GM19467 (cell line): ENCODE measurements at regions not wholly inside any gene's neighbourhood (a gene's known extent, or its start where the extent isn't known, plus 50 kb on each side); places are given as distances from the start of the nearest gene placed in this dataset.

ENCODE experiments used
- ATAC-seq: cut with Tn5 transposase; IDR thresholded peaks from one replicate; pipeline ENCODE4 v1.9.1; 2021; ENCODE audit warnings: mild to moderate bottlenecking, moderate library complexity; ENCODE audit not compliant: unreplicated experiment

DNA sequence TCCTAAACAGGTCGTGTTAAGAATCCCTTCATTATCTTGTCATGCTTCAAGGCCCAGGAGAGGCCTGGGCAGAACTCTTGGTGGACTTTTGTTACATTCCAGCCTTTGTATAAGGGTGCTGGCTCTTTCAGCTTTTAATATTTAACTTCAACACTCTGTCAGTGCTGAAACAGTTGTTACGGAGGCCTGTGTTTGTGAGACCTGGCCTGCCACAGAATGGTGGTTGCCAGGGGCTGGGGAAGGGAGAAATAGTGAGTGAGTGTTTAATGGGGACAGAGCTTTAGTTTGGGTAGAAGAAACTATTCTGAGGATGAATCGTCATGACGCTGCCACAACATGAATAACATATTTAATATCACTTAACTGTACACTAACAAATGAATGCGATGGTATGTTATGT lies 1027.6 kb upstream of the PRKX start:
- ATAC-seq = no peak

DNA sequence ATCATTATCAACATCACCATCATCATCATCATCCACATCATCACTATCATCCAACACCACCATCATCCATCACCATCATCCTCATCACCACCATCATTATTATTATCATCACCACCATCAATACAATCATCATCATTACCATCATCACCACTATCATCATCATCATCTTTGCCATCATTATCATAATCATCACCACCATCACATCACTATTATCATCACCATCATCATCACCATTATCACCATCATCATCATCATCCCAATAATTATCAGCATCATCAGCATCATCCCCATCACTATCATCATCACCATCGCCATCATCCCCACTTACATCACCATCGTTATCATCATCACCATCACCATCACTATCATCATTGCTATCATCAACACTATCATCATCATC lies 1021.9 kb upstream of the PRKX start:
- no peak for ATAC-seq

DNA sequence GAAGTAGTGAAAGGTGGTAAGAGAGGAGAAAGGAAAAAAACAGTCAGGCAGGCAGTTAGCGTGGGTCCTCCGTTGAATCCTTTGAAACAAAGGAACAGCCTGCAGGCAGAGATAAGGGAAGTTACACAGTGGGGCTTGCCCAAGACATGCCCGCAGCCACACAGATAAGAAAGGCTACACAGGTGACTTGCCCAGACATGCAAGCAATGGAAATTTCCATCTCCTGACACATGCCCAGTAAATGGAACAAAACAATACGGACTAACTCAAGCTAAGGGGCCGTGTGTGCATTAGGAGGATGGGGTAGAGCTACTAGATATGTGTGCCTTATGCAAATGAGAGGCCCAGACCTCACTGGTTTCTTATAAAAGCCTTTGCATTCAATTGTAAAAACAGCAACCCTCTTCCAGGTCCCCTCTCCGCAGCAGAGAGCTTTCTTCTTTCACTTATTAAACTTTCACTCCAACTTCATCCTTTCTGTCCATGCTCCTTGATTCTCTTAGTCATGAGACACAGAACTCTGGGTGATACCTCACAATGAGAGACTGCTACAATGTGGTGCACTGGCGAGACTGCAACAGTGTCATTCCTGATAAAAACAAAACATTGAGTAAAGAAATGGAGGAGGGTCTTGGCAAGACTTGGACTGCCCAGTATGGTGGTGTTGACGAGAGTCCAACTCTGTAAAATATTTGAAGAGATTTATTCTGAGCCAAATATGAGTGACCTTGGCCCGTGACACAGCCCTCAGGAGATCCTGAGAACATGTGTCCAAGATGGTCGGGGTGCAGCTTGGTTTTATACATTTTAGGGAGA lies 997.4 kb upstream of the PRKX start:
- ATAC-seq = no peak

DNA sequence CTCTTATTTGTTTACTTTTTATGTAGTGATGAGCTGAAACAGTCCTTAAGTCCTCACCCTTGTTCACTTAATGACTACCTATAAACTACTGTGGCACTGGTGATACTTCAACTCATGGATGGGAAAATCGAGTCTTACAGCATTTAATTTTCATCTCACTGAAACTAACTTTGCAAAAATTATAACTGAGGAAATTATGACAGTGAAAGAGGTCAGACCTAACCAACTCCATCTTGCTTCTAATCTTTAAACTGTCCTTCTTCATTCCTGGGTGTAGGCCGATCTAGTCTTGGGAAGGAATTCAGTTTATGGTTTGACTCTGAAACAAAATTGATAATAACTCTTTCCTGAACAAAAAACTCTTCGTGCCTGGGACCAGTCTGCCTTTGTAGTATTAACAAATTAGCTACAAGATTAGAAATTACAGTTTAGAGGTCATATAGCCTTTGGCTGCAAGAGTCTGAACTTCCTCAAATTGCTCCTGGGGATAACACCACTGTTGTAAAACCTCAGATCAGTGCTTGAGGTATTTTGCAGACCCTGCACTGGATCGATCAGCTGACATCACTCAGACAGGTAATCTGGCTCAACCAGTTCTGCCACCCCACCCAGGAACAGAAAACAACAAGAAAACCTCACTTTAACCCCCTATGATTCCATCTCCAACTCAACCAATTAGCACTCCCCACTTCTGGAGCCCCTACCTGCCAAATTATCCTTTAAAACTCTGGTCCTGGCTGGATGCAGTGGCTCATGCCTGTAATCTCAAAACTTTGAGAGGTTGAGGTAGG lies 995.7 kb upstream of the PRKX start:
- no peak for ATAC-seq

DNA sequence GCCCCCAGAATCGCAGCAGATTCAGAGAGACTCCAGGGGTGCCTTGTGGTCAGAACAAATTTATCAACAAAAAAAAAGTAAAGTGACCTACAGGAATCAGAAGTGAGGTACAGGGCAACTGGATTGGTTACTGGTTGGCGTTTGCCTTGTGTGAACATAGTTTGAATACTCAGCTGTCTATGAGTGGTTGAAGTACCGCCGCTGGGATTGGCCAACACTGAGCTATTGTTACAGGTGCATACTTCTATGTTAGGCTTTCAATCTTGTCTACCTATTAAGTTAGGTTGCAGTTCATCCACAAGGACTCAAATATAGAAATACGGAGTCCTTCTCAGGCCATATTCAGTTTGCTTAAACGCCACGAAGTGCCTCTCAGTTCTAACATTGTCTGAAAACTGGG lies 993.5 kb upstream of the PRKX start:
- no peak for ATAC-seq

DNA sequence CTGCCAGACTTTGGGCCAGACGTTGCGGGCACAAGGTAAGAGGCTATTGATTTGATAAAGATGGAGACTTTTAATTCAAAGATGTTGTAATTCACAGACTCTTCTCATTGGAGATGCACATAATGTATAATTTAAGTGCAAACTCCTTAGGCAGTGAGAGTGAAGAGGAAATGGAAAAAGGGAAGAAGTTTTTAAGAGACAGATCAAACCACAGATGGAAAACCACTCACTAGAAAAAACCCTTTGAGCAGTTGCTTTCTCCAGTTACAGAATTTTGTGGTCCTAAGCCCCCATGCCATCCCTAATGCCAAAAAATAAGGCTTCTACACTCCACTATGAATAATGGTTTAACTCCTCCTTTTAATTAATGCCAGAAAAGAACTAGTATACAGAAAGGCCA lies 977.1 kb upstream of the PRKX start:
- ATAC-seq = no peak

DNA sequence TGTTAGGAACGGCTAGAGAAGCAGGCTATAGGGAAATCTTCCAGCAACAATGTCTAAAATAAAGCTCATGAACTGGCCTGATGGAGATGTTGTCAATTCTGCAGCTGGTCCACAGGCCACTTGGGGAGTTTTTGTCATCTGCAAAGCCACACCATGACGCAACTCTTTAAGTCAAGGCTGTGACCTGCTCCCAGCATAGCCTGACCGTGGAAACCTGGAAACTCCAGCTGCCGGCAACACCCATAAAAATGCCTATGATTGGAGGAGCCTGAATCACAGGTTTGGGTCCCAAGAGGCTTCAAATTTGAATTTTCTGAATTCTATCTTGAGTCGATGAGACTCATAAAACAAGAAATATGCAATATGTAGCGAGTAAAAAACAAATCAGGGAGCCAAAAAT lies 969.2 kb upstream of the PRKX start:
- ATAC-seq = no peak

DNA sequence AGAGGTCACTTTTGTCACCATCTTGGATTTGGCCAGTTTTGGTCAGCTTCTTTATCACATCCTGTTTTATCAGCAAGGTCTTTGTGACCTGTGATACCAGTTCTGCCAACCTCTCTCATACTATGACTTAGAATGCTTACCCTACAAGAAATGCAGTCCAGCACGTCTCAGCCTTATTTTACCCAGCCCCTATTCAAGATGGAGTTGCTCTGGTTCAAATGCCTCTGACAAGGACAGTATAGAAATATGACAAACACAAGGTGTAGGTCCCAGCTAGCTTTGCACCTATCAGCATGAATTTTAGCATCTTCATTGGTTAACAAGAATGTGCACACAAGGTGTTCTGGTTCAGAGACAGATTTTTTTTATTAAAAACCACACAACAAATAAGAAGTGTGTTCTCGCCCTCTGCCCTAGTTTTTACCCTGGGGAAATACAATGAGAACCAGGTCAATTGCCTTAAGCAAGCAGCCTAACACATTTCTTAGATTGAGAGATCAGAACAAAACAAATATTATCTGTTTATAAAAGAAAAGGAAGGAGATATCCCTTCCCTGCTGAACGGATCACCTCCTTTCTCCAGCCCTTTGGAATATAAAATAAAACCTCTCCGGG lies 962.3 kb upstream of the PRKX start:
- no peak for ATAC-seq

DNA sequence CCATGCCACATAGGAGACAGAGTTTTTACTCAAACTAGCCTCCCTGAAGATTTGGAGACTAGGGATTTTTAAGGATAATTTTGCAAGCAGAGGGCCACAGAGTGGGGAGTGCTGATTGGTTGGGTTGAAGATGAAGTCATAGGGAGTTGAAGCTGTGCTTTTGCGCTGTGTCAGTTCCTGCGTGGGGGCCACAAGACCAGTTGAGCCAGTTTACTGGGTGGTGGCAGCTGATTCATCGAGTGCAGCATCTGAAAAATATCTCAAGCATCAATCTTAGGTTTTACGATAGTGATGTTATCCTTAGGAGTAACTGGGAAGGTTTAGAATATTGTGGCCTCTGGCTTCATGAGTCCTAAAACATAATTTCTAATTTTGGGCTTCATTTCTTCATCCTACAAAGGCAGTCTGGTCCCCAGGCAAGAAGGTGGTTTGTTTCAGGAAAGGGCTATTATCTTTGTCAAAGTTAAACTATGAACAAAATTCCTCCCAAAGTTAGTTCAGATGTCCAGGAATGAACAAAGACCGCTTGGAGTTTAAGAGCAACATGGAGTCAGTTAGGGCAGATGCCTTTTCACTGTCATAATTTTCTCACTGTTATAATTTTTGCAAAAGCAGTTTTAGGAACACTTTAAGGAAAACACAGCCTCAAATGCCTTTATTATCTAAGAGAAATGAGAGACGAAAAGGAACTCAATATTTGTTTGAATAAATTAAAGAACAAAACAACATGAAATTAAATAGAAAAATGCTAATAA lies 960.8 kb upstream of the PRKX start:
- no peak for ATAC-seq

DNA sequence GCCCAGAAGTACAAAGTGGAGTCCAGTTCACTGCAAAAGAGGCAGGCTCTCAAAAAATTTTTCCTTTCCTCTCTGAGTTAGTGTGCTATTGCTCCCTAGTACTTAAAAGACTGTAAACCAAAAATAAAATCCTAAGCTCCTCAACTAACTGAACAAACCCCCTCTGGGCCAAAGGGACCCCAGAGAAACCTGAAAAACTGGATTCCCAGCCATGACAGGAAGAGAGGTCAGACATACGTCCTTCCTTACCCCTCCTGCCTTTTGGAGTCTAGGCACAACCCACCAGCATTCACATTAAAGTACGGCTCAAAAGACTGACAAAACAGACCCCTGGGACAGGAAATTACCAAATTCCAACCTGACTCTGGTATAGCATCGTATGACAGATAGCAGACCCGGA lies 957.9 kb upstream of the PRKX start:
- ATAC-seq = no peak

DNA sequence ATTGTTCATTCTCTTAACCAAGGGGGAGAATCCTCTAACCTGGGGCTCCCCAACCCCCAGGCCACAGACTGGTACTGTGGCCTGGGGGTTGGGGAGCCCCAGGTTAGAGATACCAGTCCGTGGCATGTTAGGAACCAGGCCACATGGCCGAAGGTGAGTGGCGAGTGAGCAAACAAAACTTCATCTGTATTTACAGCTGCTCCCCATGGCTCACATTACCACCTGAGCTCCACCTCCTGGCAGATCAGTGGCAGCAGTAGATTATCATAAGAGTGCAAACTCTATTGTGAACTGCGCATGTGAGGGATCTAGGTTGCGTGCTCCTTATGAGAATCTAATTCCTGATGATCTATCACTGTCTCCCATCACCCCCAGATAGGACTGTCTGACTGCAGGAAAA lies 957.2 kb upstream of the PRKX start:
- ATAC-seq = no peak

DNA sequence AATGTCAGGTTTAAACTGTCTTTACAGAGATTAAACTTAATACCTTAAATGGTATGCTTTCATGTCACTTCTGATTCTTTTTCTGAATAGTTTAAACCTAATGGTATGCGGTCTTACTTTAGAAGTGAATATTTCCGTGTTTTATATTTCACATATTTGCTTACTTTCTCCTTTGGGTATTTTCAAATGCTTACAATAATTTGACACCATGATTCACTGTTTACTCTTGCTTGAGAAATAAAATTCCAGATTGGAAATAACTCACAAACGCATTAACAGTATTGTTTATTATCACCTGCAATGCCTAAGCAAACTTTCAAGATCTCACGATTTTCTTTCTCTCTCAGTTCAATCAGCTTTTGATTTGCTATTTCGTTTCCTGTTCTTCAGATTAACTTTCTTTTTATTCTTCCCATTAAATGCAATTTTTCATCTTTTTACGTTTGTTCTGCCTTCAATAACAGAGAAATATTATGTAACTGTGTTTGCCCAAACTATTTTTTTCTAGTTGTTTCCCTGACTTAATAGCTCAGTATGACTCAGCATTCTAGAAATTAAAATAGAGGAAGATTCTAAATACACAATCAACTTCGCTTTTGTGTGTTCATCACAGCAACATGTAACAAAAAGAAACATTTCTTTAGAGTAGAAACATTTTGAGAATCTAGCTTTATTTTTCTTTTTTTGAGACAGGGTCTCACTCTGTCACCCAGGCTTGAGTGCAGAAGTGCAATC lies 955.5 kb upstream of the PRKX start:
- ATAC-seq = no peak

DNA sequence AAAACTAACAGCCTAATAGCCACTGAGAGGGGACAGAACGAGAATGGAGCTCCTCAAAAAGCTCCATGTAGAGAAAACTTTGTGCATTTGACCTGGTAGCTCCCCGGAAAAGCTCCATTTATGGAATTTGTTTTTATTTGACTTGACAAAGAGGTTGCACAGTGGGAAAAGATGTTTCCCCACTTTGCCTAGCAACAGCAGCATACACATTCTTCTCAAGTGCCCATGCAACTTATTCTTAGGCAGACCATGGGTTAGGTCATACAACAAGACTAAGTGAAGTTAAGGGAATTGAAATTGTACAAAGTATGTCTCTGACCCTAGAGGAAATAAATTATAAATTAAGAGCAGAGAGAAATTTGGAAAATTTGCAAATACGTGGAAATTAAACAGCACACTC lies 949.6 kb upstream of the PRKX start:
- ATAC-seq = no peak

DNA sequence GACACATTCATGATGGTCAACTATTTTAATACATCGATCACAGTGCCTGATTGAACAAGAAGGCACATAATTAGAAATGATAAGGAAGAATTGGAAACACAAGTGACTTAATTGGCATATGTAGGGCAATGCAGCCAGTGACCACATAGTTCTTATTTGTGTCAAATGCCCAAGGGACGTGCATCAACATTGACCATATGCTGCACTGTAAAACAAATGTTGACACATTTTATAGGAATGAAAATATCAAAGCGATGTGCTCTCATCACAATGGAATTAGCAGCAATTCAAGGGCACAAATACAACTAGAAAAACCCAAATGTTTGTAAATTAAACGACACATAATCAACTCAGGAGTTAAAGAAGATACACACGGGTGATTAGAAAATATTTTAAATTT lies 948.3 kb upstream of the PRKX start:
- ATAC-seq = no peak

DNA sequence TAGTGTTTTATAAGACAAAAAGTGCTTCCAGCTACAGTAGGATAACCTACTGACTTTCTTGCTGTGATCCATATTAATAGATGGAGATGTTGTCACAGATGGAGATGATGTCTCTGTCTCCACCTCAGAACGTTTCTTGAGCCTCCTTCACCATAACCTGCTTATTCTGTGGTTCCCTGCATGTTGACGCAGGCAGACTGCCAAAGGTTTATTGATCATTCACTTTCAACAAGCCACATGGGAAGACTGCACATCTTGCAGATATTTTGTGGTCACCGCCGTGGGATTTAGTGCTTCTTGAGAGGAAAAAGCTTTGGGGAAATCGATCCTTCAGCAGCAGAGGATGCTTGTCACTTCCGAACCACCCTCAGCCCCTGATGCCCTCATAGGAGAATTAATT lies 943.0 kb upstream of the PRKX start:
- no peak for ATAC-seq

DNA sequence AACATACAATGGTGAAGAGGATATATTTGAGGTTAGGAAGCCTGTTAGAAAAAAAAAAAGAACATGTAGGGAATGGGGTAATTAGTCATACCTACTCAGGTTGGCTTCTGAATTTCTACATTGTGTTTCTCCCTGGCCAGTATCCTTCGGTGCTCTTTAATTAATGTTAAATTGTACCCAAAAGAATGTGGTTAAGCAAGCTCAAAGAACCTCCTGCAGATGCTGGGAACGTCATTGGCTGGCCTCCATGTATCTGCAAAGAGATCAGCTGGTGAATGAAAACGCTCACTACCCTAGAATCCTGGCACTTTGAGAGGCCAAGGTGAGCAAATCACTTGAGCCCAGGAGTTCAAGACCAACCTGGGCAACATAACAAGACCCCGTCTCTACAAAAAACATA lies 942.3 kb upstream of the PRKX start:
- no peak for ATAC-seq

DNA sequence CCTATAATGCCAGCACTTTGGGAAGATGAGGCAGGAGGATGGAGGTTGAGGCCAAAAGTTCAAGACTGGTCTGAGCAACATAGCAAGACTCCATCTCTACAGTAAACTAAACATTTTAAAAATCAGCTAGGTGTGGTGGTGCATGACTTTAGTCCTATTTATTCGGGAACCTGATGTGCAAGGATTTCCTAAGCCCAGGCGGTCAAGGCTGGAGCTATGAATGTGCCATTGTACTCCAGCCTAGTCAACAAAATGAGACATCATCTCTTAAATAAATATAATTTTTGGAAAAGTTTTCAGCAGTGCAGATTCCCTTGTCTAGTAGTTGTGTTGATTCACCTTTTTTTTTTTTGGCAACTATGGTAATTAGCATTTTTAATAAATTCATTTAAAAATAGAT lies 928.7 kb upstream of the PRKX start:
- no peak for ATAC-seq

DNA sequence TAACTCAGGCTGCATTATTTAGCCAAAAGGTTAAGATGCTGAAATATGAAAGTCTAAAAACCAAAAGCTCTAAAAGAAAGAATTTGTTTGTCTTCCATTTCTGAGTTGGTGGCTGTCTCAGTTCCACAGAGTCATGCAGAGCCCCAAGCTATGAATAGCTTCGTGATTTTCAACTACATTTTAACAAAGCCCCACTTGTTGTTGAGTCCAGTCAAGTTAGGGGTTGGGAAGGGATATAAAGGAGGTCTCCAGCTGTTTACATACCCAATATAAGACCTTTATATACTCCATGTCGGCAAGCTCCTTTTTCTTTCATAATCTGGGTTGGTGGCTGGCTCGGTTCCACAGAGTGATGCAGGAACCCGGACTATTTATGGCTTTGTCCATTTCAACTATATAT lies 924.6 kb upstream of the PRKX start:
- no peak for ATAC-seq

DNA sequence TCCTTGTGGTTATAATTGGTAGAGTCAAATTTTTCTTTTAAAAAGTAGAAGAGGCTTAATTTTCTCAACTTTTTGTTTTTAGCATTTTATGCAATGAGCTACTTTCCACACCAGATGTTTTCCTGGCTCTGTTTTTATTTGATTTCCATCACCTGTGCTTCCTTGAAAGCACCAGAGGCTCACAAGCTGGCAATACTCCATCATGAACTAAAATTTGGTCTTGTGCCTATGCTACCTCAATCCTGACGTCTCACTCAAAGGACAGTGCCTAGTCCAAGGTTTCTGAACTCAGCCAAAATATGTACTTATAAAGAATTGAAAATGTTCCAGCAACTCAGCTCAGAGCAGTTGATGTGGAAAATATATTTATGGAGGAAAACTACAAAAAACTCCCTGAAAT lies 914.0 kb upstream of the PRKX start:
- ATAC-seq = no peak

DNA sequence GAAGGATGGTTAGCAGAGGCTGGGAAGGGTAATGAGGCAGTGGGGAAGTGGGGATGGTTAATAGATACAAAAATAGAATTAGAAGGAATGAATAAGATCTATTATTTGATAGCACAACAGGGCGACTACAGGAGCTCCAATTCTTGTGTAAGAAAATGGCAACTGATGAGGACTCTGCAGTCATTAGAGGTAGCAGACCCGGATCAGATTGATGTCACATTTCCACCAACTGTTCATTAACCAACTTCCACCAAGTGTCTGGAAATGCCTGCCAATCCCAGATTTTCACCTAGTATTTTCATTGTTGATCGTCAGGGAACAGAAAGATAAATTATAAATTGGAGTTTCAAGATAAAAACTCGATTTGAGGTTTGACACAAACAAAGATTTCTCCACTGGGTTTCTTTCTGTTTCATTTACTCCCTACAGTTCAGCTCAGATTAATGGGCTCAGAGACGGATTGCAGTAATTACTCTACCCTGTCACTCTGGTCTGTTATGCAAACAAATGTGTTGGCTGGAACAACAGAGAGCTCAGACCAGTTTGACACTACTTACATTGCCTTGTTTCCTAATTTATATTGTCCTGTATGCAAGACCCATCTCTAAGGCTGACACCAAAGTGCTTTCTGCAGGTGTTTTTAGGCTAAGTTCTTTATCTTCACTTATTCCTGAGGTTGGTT lies 909.2 kb upstream of the PRKX start:
- no peak for ATAC-seq
